C4-2B (cell line): ENCODE measurements at regions not wholly inside any gene's neighbourhood (a gene's known extent, or its start where the extent isn't known, plus 50 kb on each side); places are given as distances from the start of the nearest gene placed in this dataset.

Source experiments
- CTCF ChIP-seq: fragments of 450-650 bp; conservative IDR thresholded peaks from 2 replicates; pipeline ENCODE4 v1.5.1; 2017; ENCODE audit warnings: mild to moderate bottlenecking
- ZFX ChIP-seq: fragments of 450-650 bp; IDR thresholded peaks from 2 replicates; pipeline ENCODE4 v1.6.1; 2017

GRCh38 chr3:102005551-102005950, 156.2 kb downstream of the NFKBIZ start:
- TF ChIP-seq CTCF (no peak), ZFX (no peak)
